GM21390 (cell line): ENCODE measurements at regions not wholly inside any gene's neighbourhood (a gene's known extent, or its start where the extent isn't known, plus 50 kb on each side); places are given as distances from the start of the nearest gene placed in this dataset.
A peak's percentile ranks its signal among the peaks of the same experiment; 100 is the strongest.
"Not testable (repeated sequence)": the region's sequence is repeated elsewhere in the genome, so short reads cannot be mapped to it uniquely, and the experiment has no call there.

Source experiments
- ATAC-seq: cut with Tn5 transposase; IDR thresholded peaks from one replicate; pipeline ENCODE4 v1.9.1; 2021; ENCODE audit not compliant: unreplicated experiment

- ATAC-seq: no peak
Observed at GRCh38 chr6:81977486-81977885, 225.0 kb upstream of the TENT5A start.

- no peak for ATAC-seq
Observed at GRCh38 chr6:81969814-81970213, 217.3 kb upstream of the TENT5A start.

- ATAC-seq: no peak
Observed at GRCh38 chr6:81969011-81969410, 216.5 kb upstream of the TENT5A start.

- no peak for ATAC-seq
Observed at GRCh38 chr6:81966968-81967367, 214.5 kb upstream of the TENT5A start.

GRCh38 chr6:81962198-81962597 lies 209.7 kb upstream of the TENT5A start:
- no peak for ATAC-seq

- ATAC-seq: peak; percentile 86
Observed at GRCh38 chr6:81950877-81951276, 198.4 kb upstream of the TENT5A start.

- no peak for ATAC-seq
Observed at GRCh38 chr6:81948861-81949260, 196.4 kb upstream of the TENT5A start.

GRCh38 chr6:81948196-81948595 lies 195.7 kb upstream of the TENT5A start:
- ATAC-seq: not testable (repeated sequence)

- ATAC-seq: no peak
Observed at GRCh38 chr6:81944661-81945060, 192.2 kb upstream of the TENT5A start.

- not testable (repeated sequence) for ATAC-seq
Observed at GRCh38 chr6:81942842-81943241, 190.4 kb upstream of the TENT5A start.

- ATAC-seq: no peak
Observed at GRCh38 chr6:81942067-81942370, 189.5 kb upstream of the TENT5A start.

GRCh38 chr6:81940451-81940985 lies 188.0 kb upstream of the TENT5A start:
- no peak for ATAC-seq

- no peak for ATAC-seq
Observed at GRCh38 chr6:81939766-81940165, 187.3 kb upstream of the TENT5A start.

GRCh38 chr6:81938991-81939732 lies 186.7 kb upstream of the TENT5A start:
- no peak for ATAC-seq

- ATAC-seq: no peak
Observed at GRCh38 chr6:81938014-81938856, 185.8 kb upstream of the TENT5A start.

- ATAC-seq: no peak
Observed at GRCh38 chr6:81937296-81937937, 184.9 kb upstream of the TENT5A start.

- no peak for ATAC-seq
Observed at GRCh38 chr6:81934936-81935335, 182.5 kb upstream of the TENT5A start.

- ATAC-seq: no peak
Observed at GRCh38 chr6:81933608-81934051, 181.1 kb upstream of the TENT5A start.

GRCh38 chr6:81933089-81933488 lies 180.6 kb upstream of the TENT5A start:
- no peak for ATAC-seq

- ATAC-seq: not testable (repeated sequence)
Observed at GRCh38 chr6:81932448-81932847, 180.0 kb upstream of the TENT5A start.

GRCh38 chr6:81929828-81930227 lies 177.3 kb upstream of the TENT5A start:
- no peak for ATAC-seq

- ATAC-seq: no peak
Observed at GRCh38 chr6:81925201-81925600, 172.7 kb upstream of the TENT5A start.
